ENCODE measurements at regions not wholly inside any gene's neighbourhood (a gene's known extent, or its start where the extent isn't known, plus 50 kb on each side); places are given as distances from the start of the nearest gene placed in this dataset.

DNA sequence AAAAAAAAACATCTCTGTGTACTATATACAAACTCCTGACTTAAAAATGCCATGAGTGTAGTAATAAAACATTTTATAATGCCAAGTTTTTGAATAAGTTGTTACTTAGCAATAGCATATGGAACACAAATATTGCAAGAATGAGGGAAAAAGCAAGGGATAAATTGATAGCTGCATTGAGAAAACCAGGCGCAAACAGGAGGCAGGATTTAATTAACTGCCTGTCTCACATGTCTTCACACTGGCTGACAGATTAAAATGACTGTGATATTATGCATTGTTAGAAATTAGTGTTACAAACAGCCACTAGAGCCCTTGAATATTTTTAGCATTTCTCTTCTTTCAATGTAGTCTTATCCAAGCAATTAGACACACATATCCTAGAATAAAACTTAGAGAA lies 1817.5 kb upstream of the NUDT12 start:
- TF ChIP-seq, protein P1, sequence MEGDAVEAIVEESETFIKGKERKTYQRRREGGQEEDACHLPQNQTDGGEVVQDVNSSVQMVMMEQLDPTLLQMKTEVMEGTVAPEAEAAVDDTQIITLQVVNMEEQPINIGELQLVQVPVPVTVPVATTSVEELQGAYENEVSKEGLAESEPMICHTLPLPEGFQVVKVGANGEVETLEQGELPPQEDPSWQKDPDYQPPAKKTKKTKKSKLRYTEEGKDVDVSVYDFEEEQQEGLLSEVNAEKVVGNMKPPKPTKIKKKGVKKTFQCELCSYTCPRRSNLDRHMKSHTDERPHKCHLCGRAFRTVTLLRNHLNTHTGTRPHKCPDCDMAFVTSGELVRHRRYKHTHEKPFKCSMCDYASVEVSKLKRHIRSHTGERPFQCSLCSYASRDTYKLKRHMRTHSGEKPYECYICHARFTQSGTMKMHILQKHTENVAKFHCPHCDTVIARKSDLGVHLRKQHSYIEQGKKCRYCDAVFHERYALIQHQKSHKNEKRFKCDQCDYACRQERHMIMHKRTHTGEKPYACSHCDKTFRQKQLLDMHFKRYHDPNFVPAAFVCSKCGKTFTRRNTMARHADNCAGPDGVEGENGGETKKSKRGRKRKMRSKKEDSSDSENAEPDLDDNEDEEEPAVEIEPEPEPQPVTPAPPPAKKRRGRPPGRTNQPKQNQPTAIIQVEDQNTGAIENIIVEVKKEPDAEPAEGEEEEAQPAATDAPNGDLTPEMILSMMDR (IDR thresholded peaks at IDR 0.05): no peak
- TF ChIP-seq POLR2A (IDR thresholded peaks at IDR 0.05): no peak
